Breast epithelium (tissue), 3 donors: ENCODE measurements at regions not wholly inside any gene's neighbourhood (a gene's known extent, or its start where the extent isn't known, plus 50 kb on each side); places are given as distances from the start of the nearest gene placed in this dataset.

ENCODE experiments used
- CTCF ChIP-seq, 3 donors: fragments of 450-650 bp; IDR thresholded peaks; one replicate each; pipeline ENCODE4 v1.5.1; 2016 to 2017; ENCODE audit warnings: antibody characterized with exemption in 3 of 3, mild to moderate bottlenecking in 3 of 3, moderate library complexity in 3 of 3
- POLR2A ChIP-seq: fragments of 450-650 bp; IDR thresholded peaks from one replicate; pipeline ENCODE4 v1.6.1; 2016; ENCODE audit warnings: antibody characterized with exemption, mild to moderate bottlenecking, moderate library complexity

GRCh38 chr5:17150531-17150930 lies 66.9 kb upstream of the BASP1 start:
- TF ChIP-seq CTCF (IDR thresholded peaks at IDR 0.05): no peak
- no peak for TF ChIP-seq POLR2A
